Fibroblast of the aortic adventitia (primary cell): ENCODE measurements at regions not wholly inside any gene's neighbourhood (a gene's known extent, or its start where the extent isn't known, plus 50 kb on each side); places are given as distances from the start of the nearest gene placed in this dataset.

Experiments
- DNase-seq: peaks from one replicate; pipeline ENCODE4 v3.0.0-alpha.2; 2010; ENCODE audit warnings: low read depth
- H3K4me3 ChIP-seq: 2 replicates; pipeline ENCODE4 v1.5.1; 2011; ENCODE audit warnings: low read depth, mild to moderate bottlenecking, control low read depth, low read length, moderate library complexity
- TF ChIP-seq, protein P1 (sequence below): IDR thresholded peaks from 2 replicates; pipeline ENCODE4 v1.5.1; 2011; ENCODE audit warnings: mild to moderate bottlenecking, low read length, control low read depth, inconsistent platforms; ENCODE audit not compliant: insufficient read depth

DNA sequence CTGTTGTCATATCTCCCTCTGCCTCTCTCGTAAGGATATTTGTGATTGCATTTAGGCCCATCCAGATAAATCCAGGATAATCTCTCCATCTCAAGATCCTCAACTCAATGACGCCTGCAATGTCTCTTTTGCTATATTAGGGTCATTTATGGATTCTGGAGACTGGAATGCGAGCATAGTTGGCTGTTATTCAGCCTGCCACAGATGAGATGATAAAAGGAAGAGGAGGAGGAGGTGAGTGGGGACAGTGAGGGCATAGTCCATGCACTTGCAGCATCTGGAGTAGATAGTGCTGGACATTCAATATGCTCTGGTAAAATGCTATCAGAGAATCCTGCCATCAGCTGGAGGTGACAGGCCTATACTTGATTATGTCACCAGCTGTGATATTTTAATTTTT is 131.6 kb upstream of the CACNA1E start:
- no peak overlapping the region for H3K4me3 ChIP-seq
- no peak for DNase-seq
- TF ChIP-seq, protein P1, sequence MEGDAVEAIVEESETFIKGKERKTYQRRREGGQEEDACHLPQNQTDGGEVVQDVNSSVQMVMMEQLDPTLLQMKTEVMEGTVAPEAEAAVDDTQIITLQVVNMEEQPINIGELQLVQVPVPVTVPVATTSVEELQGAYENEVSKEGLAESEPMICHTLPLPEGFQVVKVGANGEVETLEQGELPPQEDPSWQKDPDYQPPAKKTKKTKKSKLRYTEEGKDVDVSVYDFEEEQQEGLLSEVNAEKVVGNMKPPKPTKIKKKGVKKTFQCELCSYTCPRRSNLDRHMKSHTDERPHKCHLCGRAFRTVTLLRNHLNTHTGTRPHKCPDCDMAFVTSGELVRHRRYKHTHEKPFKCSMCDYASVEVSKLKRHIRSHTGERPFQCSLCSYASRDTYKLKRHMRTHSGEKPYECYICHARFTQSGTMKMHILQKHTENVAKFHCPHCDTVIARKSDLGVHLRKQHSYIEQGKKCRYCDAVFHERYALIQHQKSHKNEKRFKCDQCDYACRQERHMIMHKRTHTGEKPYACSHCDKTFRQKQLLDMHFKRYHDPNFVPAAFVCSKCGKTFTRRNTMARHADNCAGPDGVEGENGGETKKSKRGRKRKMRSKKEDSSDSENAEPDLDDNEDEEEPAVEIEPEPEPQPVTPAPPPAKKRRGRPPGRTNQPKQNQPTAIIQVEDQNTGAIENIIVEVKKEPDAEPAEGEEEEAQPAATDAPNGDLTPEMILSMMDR = no peak

DNA sequence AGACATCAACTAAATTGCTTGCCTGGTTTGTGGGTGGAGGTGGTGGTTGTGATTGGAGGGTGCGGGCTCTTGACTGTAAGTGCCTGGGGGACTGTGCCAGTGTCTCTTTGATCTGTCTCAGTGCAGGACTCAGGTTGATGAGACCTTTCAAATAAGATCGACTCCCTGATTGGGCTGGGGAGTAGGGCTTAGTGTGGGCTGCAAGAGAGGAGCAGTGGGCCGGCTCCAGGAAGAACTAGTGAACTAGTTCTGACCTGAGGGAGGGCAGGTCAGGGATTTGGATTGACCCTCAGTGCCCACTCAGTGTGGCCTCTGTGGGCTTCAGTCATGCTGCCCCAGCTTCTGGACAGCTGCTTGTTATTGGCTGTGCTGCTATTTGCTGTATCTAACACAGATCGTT is 130.6 kb upstream of the CACNA1E start:
- DNase-seq = no peak
- no peak overlapping the region for H3K4me3 ChIP-seq
- TF ChIP-seq, protein P1 = no peak

DNA sequence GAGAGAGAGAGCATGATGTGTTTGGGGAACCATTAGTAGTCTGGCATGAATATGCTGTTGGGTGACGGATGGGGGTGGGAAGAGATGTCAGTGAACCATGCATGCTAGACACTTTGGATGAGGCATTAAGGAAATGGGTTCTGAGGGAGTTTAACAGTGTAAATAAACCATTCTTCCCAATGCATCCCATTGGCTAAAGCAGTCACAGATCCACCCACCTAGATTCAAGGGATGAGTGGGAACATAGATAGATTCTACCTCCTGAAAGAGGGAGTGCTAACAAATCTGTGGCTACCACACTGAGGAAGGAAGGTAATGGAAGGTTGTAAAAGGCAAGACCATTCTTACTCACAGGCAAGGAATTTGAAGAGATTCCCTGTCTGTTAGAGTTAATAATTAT is 129.8 kb upstream of the CACNA1E start:
- no peak for DNase-seq
- TF ChIP-seq, protein P1 = no peak
- no peak overlapping the region for H3K4me3 ChIP-seq

DNA sequence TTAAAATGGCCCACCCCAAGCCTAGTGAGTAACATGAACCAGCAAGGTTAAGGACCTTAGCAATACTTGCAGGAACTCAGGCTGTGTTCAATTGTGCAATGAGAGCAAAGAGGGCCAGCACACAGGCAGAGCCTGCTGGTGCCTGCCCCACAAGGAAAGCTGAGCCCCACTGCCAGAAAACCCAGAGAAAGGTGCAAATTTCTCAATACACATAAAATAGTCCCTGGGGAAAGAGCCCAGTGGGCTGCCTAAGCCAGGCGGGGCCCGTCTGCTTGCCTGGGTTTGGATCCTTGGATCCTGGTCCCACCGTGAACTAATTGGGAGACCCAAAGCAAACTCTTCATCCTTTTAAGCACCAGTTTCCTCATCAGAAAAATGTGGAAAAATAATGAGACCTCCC is 128.5 kb upstream of the CACNA1E start:
- TF ChIP-seq, protein P1 = no peak
- H3K4me3 ChIP-seq = no peak overlapping the region
- no peak for DNase-seq

DNA sequence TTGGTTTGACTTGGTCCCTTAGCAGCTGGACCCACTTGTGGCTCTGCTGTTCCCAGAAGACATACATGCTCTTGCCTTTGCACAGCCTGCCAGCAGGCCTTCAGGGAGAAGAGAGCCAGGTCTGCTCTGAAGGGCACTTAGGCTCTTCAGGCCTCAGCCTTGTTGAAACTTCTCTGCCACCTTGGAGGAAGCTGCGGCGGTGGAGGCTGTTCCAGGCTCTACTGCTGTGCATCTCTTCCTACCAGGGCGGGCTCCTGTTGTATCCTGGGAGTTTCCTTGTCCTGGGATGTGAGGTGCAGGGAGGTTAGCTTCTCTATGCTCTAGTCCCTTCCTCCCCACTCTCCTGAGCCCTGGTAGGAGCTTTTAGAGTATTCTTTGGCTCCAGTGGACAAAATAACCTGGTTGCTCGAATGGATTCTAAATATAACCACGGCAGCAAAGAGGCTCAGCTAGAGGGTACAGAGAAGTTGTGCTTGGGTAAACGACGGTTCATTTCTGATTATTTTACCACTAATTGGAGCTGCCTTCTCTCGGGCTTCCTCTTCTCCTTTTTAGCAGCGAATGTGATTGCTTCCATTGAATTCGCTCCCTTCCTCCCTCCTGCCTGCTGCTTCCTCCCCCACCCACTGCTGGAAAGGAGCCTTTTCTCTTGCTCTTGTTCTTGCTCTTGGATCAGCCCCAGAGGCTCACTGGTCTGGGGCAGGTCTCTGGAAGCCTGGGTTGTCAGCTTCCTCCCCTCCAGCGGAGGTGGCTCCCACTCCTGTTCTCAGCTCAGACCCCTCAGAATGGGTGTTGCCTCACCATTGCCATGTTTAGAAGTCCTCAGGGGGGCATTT is 126.6 kb upstream of the CACNA1E start:
- TF ChIP-seq, protein P1 = no peak
- no peak overlapping the region for H3K4me3 ChIP-seq
- DNase-seq = no peak

DNA sequence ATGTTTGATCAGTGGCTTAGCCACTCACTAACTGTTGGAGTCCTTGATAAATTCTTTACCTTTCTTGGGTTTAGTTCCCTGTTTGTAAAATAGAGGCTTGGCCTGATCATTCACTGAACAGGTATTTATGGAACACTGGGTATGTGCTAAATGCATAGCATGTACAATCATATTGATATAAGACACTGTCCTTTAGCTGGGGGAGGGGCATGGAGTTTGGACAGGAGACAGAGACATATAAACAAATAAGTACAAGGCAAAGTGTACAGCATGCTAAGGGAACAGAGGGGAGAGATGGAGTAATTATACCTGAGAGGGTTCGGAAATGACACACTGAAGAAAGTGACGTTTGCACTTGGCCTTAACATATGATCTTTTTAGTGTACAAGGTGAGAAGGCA is 124.3 kb upstream of the CACNA1E start:
- DNase-seq = no peak
- H3K4me3 ChIP-seq = no peak overlapping the region
- TF ChIP-seq, protein P1 = no peak

DNA sequence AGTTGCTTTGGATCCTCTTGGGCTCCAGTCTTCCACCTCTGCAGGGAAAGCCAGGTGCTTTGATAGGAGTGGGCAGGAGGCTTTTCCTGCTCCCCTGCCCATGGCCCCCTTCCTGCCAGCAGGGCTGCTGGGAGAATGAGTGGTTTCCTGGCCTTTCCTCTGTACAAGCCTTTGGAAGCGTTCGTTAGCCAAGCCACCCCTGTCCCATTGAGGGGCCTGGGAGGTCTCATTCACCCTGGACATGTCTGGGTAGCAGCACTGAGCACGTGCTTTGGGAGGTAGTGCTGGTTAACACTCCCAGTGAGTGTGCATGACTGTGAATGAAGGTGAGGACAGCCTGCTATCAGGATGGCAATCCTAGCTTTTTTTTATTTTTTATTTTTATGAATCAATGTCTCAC is 118.5 kb upstream of the CACNA1E start:
- no peak overlapping the region for H3K4me3 ChIP-seq
- DNase-seq = no peak
- TF ChIP-seq, protein P1 = no peak
